Esophagus muscularis mucosa (tissue), 3 donors: ENCODE measurements at regions not wholly inside any gene's neighbourhood (a gene's known extent, or its start where the extent isn't known, plus 50 kb on each side); places are given as distances from the start of the nearest gene placed in this dataset.
"Not testable (repeated sequence)": the region's sequence is repeated elsewhere in the genome, so short reads cannot be mapped to it uniquely, and the experiment has no call there.

Experiments
- POLR2A ChIP-seq: fragments of 450-650 bp; IDR thresholded peaks from one replicate; pipeline ENCODE4 v1.6.1; 2017; ENCODE audit warnings: antibody characterized with exemption, moderate library complexity, mild to moderate bottlenecking, low read depth
- POLR2AphosphoS5 ChIP-seq, 2 donors: sonication (generic); formaldehyde crosslinking; IDR thresholded peaks; one replicate each; pipeline ENCODE4 v1.6.1; 2017; ENCODE audit warnings: antibody characterized with exemption in 2 of 2
- TF ChIP-seq, protein P1 (sequence below), 3 experiments: fragments of 200-600 bp in 2 of 3; fragments of 450-650 bp in 1 of 3; sonication (generic) in 2 of 3; IDR thresholded peaks; one replicate each; pipeline ENCODE4 v1.5.1; 2017 to 2019; ENCODE audit warnings: antibody characterized with exemption in 3 of 3, mild to moderate bottlenecking in 2 of 3, moderate library complexity in 1 of 3

DNA sequence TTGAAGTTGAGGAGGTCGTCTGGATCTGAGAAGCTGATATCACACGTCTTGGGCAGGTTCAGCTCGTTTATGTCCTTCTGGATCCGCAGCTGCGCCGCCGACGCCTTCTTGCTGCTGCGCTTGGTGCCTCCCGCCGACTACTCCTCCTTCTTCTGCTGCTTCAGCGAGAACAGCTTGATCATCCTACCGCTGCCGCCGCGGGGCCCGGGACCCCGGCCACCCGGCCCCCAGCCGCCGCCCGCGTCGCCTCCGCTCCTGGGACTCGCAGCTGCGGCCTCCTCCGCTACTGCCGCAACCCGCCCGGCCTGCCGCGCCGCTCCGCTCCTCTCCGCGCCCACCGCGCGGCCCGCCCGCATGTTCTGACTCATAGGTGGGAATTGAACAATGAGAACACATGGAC, 1710.6 kb downstream of the TP53TG3F start:
- TF ChIP-seq POLR2AphosphoS5 (IDR thresholded peaks at IDR 0.05); POLR2A: not testable (repeated sequence)
- TF ChIP-seq, protein P1, sequence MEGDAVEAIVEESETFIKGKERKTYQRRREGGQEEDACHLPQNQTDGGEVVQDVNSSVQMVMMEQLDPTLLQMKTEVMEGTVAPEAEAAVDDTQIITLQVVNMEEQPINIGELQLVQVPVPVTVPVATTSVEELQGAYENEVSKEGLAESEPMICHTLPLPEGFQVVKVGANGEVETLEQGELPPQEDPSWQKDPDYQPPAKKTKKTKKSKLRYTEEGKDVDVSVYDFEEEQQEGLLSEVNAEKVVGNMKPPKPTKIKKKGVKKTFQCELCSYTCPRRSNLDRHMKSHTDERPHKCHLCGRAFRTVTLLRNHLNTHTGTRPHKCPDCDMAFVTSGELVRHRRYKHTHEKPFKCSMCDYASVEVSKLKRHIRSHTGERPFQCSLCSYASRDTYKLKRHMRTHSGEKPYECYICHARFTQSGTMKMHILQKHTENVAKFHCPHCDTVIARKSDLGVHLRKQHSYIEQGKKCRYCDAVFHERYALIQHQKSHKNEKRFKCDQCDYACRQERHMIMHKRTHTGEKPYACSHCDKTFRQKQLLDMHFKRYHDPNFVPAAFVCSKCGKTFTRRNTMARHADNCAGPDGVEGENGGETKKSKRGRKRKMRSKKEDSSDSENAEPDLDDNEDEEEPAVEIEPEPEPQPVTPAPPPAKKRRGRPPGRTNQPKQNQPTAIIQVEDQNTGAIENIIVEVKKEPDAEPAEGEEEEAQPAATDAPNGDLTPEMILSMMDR (IDR thresholded peaks at IDR 0.05) = not testable (repeated sequence)
